ENCODE measurements at regions not wholly inside any gene's neighbourhood (a gene's known extent, or its start where the extent isn't known, plus 50 kb on each side); places are given as distances from the start of the nearest gene placed in this dataset.
"Not testable (repeated sequence)": the region's sequence is repeated elsewhere in the genome, so short reads cannot be mapped to it uniquely, and the experiment has no call there.

GRCh38 chr6:163698086-163698485, 283.6 kb downstream of the QKI start:
- Histone ChIP-seq H3K27ac (no peak overlapping the region), H3K4me3 (no peak overlapping the region), H3K4me1 (no peaks in the 10 kb centered on the region), H3K36me3 (no peaks in the 10 kb centered on the region), H3K9me3 (no peaks in the 10 kb centered on the region), H3K27me3 (no peaks in the 10 kb centered on the region)
- TF ChIP-seq POLR2AphosphoS5 (IDR thresholded peaks at IDR 0.05), result no peak
- TF ChIP-seq EP300 (IDR thresholded peaks at IDR 0.05), result no peak
- TF ChIP-seq POLR2A (IDR thresholded peaks at IDR 0.05), result no peak
- no peak for TF ChIP-seq CTCF (IDR thresholded peaks at IDR 0.05)
- DNase-seq (ENCODE audit: low spot score in 2 of 2), result no peak
- 77% methylated on average over 3 of the region's 3 CpGs for WGBS

GRCh38 chr6:163696311-163696710, 281.8 kb downstream of the QKI start:
- not testable (repeated sequence) for H3K4me1 ChIP-seq; H3K27ac ChIP-seq; H3K27me3 ChIP-seq; H3K4me3 ChIP-seq; H3K9me3 ChIP-seq; H3K36me3 ChIP-seq; DNase-seq (ENCODE audit: low spot score in 2 of 2)
- WGBS, result 78% methylated on average over 4 of the region's 4 CpGs

GRCh38 chr6:163695414-163695864, 280.9 kb downstream of the QKI start:
- Histone ChIP-seq H3K27ac (no peak overlapping the region), H3K27me3 (no peaks in the 10 kb centered on the region), H3K36me3 (no peaks in the 10 kb centered on the region), H3K4me1 (no peaks in the 10 kb centered on the region), H3K4me3 (no peak overlapping the region), H3K9me3 (no peaks in the 10 kb centered on the region)
- TF ChIP-seq POLR2A (IDR thresholded peaks at IDR 0.05), result no peak
- no peak for TF ChIP-seq POLR2AphosphoS5 (IDR thresholded peaks at IDR 0.05)
- TF ChIP-seq CTCF (IDR thresholded peaks at IDR 0.05), result no peak
- no peak for TF ChIP-seq EP300 (IDR thresholded peaks at IDR 0.05)
- WGBS, result 73% methylated on average over 8 of the region's 8 CpGs
- no peak for DNase-seq (ENCODE audit: low spot score in 2 of 2)

GRCh38 chr6:163694988-163695398, 280.5 kb downstream of the QKI start:
- 94% methylated on average over 6 of the region's 6 CpGs for WGBS
- no peak for DNase-seq (ENCODE audit: low spot score in 2 of 2)
- TF ChIP-seq POLR2A (IDR thresholded peaks at IDR 0.05), result no peak
- TF ChIP-seq CTCF (IDR thresholded peaks at IDR 0.05), result no peak
- TF ChIP-seq EP300 (IDR thresholded peaks at IDR 0.05), result no peak
- no peak for TF ChIP-seq POLR2AphosphoS5 (IDR thresholded peaks at IDR 0.05)

GRCh38 chr6:163694072-163694471, 279.6 kb downstream of the QKI start:
- H3K4me1 ChIP-seq, result no peaks in the 10 kb centered on the region
- no peaks in the 10 kb centered on the region for H3K27me3 ChIP-seq
- DNase-seq (ENCODE audit: low spot score in 2 of 2), result no peak
- H3K9me3 ChIP-seq, result no peaks in the 10 kb centered on the region
- WGBS, result 89% methylated on average over 3 of the region's 3 CpGs
- no peaks in the 10 kb centered on the region for H3K36me3 ChIP-seq
- no peak overlapping the region for H3K4me3 ChIP-seq
- no peak overlapping the region for H3K27ac ChIP-seq
- no peak for TF ChIP-seq POLR2AphosphoS5 (IDR thresholded peaks at IDR 0.05)
- TF ChIP-seq POLR2A (IDR thresholded peaks at IDR 0.05), result no peak

More at GRCh38 chr6:163694988-163695398, 280.5 kb downstream of the QKI start:
- H3K27ac ChIP-seq, result no peak overlapping the region
- no peaks in the 10 kb centered on the region for H3K36me3 ChIP-seq
- H3K27me3 ChIP-seq, result no peaks in the 10 kb centered on the region
- no peaks in the 10 kb centered on the region for H3K4me1 ChIP-seq
- H3K9me3 ChIP-seq, result no peaks in the 10 kb centered on the region
- H3K4me3 ChIP-seq, result no peak overlapping the region

GRCh38 chr6:163691049-163691448, 276.5 kb downstream of the QKI start:
- no peak for TF ChIP-seq POLR2AphosphoS5 (IDR thresholded peaks at IDR 0.05)
- TF ChIP-seq POLR2A (IDR thresholded peaks at IDR 0.05), result no peak
- TF ChIP-seq EP300 (IDR thresholded peaks at IDR 0.05), result no peak
- no peak for TF ChIP-seq CTCF (IDR thresholded peaks at IDR 0.05)
- no peaks in the 10 kb centered on the region for H3K9me3 ChIP-seq
- WGBS, result 100% methylated on average over 8 of the region's 8 CpGs
- H3K4me3 ChIP-seq, result no peak overlapping the region
- no peak for DNase-seq (ENCODE audit: low spot score in 2 of 2)
- H3K27ac ChIP-seq, result no peak overlapping the region
- no peaks in the 10 kb centered on the region for H3K4me1 ChIP-seq
- H3K27me3 ChIP-seq, result no peaks in the 10 kb centered on the region
- H3K36me3 ChIP-seq, result no peaks in the 10 kb centered on the region
